Suprapubic skin (tissue), 4 donors: ENCODE measurements at regions not wholly inside any gene's neighbourhood (a gene's known extent, or its start where the extent isn't known, plus 50 kb on each side); places are given as distances from the start of the nearest gene placed in this dataset.

Experiments
- DNase-seq, 2 donors: peaks; one replicate each; pipeline ENCODE4 v3.0.0-alpha.2; 2019; ENCODE audit warnings: low spot score in 2 of 2
- H3K27ac ChIP-seq: fragments of 200-600 bp; sonication (generic); one replicate; pipeline ENCODE4 v1.5.1; 2019
- H3K27me3 ChIP-seq: fragments of 200-600 bp; sonication (generic); one replicate; pipeline ENCODE4 v1.5.1; 2019
- H3K36me3 ChIP-seq: fragments of 200-600 bp; sonication (generic); one replicate; pipeline ENCODE4 v1.5.1; 2019
- H3K4me1 ChIP-seq: fragments of 200-600 bp; sonication (generic); one replicate; pipeline ENCODE4 v1.5.1; 2019
- H3K4me3 ChIP-seq: fragments of 200-600 bp; sonication (generic); one replicate; pipeline ENCODE4 v1.5.1; 2019; ENCODE audit warnings: mild to moderate bottlenecking
- H3K9me3 ChIP-seq: fragments of 200-600 bp; sonication (generic); one replicate; pipeline ENCODE4 v1.5.1; 2019
- EP300 ChIP-seq: sonication (generic); formaldehyde crosslinking; IDR thresholded peaks from one replicate; pipeline ENCODE4 v1.6.1; 2017; ENCODE audit warnings: antibody characterized with exemption
- POLR2A ChIP-seq, 2 donors: fragments of 450-650 bp; IDR thresholded peaks; one replicate each; pipeline ENCODE4 v1.6.1; 2017; ENCODE audit warnings: antibody characterized with exemption in 2 of 2, mild to moderate bottlenecking in 2 of 2, moderate library complexity in 2 of 2
- POLR2AphosphoS5 ChIP-seq, 3 donors: sonication (generic); formaldehyde crosslinking; IDR thresholded peaks; one replicate each; pipeline ENCODE4 v1.6.1; 2017; ENCODE audit warnings: antibody characterized with exemption in 3 of 3
- WGBS: methylation state at CpG from one replicate; pipeline ENCODE4 v1.1.5; 2018; 5-methylcytosine and 5-hydroxymethylcytosine counted together
- TF ChIP-seq, protein P1 (sequence below), 2 donors: fragments of 200-600 bp in 1 of 2; fragments of 450-650 bp in 1 of 2; sonication (generic) in 1 of 2; IDR thresholded peaks; one replicate each; pipeline ENCODE4 v1.5.1; 2016 to 2019; ENCODE audit warnings: antibody characterized with exemption in 2 of 2, mild to moderate bottlenecking in 1 of 2, moderate library complexity in 1 of 2

DNA sequence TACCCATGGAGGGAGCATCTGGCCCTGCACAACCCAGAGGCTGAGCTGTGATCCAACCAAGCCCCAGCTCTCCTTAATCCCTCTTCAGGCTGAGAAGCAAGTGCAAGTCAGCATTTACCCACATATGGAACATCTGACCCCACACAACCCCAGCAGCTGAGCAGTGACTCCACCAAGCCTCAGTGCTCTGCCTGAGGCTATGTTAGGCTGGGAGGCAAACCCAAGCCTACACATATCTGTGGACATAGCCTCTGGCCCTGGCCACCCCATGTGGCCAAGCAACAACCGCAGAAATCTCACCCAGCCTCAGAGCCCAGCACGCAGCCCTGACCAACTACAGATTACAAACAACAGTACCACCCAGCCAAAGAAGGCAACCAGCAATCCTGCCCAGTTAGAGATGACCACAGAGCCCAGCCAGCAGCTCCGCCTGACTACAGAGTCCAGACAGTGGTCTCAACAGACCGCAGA is 142.8 kb downstream of the NUAK1 start:
- peaks cover 4% of the 10 kb centered on the region for H3K4me1 ChIP-seq
- DNase-seq = no peak
- H3K36me3 ChIP-seq = no peaks in the 10 kb centered on the region
- H3K9me3 ChIP-seq = no peaks in the 10 kb centered on the region
- WGBS = 93% methylated on average over 2 of the region's 4 CpGs
- TF ChIP-seq, protein P1, sequence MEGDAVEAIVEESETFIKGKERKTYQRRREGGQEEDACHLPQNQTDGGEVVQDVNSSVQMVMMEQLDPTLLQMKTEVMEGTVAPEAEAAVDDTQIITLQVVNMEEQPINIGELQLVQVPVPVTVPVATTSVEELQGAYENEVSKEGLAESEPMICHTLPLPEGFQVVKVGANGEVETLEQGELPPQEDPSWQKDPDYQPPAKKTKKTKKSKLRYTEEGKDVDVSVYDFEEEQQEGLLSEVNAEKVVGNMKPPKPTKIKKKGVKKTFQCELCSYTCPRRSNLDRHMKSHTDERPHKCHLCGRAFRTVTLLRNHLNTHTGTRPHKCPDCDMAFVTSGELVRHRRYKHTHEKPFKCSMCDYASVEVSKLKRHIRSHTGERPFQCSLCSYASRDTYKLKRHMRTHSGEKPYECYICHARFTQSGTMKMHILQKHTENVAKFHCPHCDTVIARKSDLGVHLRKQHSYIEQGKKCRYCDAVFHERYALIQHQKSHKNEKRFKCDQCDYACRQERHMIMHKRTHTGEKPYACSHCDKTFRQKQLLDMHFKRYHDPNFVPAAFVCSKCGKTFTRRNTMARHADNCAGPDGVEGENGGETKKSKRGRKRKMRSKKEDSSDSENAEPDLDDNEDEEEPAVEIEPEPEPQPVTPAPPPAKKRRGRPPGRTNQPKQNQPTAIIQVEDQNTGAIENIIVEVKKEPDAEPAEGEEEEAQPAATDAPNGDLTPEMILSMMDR (IDR thresholded peaks at IDR 0.05) = no peak
- TF ChIP-seq POLR2AphosphoS5 (IDR thresholded peaks at IDR 0.05) (no peak), POLR2A (IDR thresholded peaks at IDR 0.05) (no peak), EP300 (no peak)
- H3K4me3 ChIP-seq = no peak overlapping the region
- no peak overlapping the region for H3K27ac ChIP-seq
- H3K27me3 ChIP-seq = no peaks in the 10 kb centered on the region

DNA sequence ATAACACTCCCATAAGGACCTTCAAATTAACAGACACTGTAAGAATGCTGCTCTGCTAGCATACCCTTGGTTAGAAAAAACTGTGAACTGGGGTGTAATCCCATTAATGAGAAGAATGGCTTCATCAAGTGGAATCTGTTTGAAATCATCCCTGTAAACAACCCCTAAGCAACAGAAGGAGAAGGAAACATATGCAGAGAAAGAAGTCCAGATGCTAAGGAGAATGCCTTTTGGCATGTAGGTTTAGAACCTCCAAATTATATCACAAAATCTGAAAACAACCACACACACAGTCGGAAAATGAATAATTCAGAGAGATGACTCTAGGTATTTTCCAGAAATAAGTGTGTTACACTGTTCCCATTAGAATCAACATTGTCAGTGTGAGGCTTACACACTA is 140.2 kb downstream of the NUAK1 start:
- H3K9me3 ChIP-seq = no peaks in the 10 kb centered on the region
- 71% methylated on average over 1 of the region's 1 CpG for WGBS
- no peaks in the 10 kb centered on the region for H3K36me3 ChIP-seq
- H3K4me3 ChIP-seq = no peak overlapping the region
- TF ChIP-seq, protein P1 (IDR thresholded peaks at IDR 0.05) = no peak
- TF ChIP-seq POLR2AphosphoS5 (IDR thresholded peaks at IDR 0.05) = no peak
- no peak for TF ChIP-seq POLR2A (IDR thresholded peaks at IDR 0.05)
- no peak for TF ChIP-seq EP300
- no peak overlapping the region for H3K27ac ChIP-seq
- no peaks in the 10 kb centered on the region for H3K27me3 ChIP-seq
- peaks cover 4% of the 10 kb centered on the region for H3K4me1 ChIP-seq
- DNase-seq = no peak

GRCh38 chr12:106000382-106001104 is 138.2 kb downstream of the NUAK1 start:
- no peaks in the 10 kb centered on the region for H3K9me3 ChIP-seq
- H3K36me3 ChIP-seq = no peaks in the 10 kb centered on the region
- no peaks in the 10 kb centered on the region for H3K27me3 ChIP-seq
- H3K27ac ChIP-seq = no peak overlapping the region
- peaks cover 4% of the 10 kb centered on the region for H3K4me1 ChIP-seq
- WGBS = 80% methylated on average over 3 of the region's 3 CpGs
- DNase-seq = no peak
- TF ChIP-seq EP300 = no peak
- TF ChIP-seq, protein P1 (IDR thresholded peaks at IDR 0.05) = no peak
- no peak for TF ChIP-seq POLR2A (IDR thresholded peaks at IDR 0.05)
- no peak for TF ChIP-seq POLR2AphosphoS5 (IDR thresholded peaks at IDR 0.05)
- no peak overlapping the region for H3K4me3 ChIP-seq

- 79% methylated on average over 2 of the region's 2 CpGs for WGBS
- no peaks in the 10 kb centered on the region for H3K9me3 ChIP-seq
- no peak for DNase-seq
- no peaks in the 10 kb centered on the region for H3K27me3 ChIP-seq
- H3K27ac ChIP-seq = no peak overlapping the region
- H3K4me3 ChIP-seq = no peak overlapping the region
- H3K36me3 ChIP-seq = no peaks in the 10 kb centered on the region
- peaks cover 4% of the 10 kb centered on the region for H3K4me1 ChIP-seq
- TF ChIP-seq, protein P1 (IDR thresholded peaks at IDR 0.05) = no peak
- TF ChIP-seq EP300 (no peak), POLR2AphosphoS5 (IDR thresholded peaks at IDR 0.05) (no peak), POLR2A (IDR thresholded peaks at IDR 0.05) (no peak)
These were observed 137.5 kb downstream of the NUAK1 start for GRCh38 chr12:106001105-106001836.

DNA sequence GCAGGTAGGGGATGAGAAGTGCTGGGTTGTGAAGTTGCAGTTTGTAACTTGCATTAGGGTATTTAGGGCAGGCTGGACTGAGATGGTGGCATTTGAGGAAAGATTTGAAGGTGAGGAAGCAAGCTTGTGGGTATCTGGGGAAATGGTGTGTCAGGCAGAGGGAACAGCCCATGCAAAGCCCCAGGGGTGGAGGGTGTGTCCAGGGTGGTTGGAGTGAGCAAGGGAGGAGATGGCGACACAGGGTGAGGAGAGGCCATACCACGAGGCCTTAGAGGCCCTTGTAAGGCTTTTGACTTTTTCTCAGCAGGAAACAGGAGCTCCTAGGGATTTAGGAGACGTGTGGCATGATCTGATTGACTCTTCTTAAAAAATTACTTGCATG is 136.9 kb downstream of the NUAK1 start:
- Histone ChIP-seq H3K4me1 (peaks cover 4% of the 10 kb centered on the region), H3K9me3 (no peaks in the 10 kb centered on the region), H3K27ac (no peak overlapping the region), H3K4me3 (no peak overlapping the region), H3K27me3 (no peaks in the 10 kb centered on the region), H3K36me3 (no peaks in the 10 kb centered on the region)
- TF ChIP-seq, protein P1 (IDR thresholded peaks at IDR 0.05) = no peak
- no peak for TF ChIP-seq POLR2A (IDR thresholded peaks at IDR 0.05)
- TF ChIP-seq POLR2AphosphoS5 (IDR thresholded peaks at IDR 0.05) = no peak
- no peak for TF ChIP-seq EP300
- no peak for DNase-seq
- 86% methylated on average over 3 of the region's 3 CpGs for WGBS
